ENCODE measurements at regions not wholly inside any gene's neighbourhood (a gene's known extent, or its start where the extent isn't known, plus 50 kb on each side); places are given as distances from the start of the nearest gene placed in this dataset.

DNA sequence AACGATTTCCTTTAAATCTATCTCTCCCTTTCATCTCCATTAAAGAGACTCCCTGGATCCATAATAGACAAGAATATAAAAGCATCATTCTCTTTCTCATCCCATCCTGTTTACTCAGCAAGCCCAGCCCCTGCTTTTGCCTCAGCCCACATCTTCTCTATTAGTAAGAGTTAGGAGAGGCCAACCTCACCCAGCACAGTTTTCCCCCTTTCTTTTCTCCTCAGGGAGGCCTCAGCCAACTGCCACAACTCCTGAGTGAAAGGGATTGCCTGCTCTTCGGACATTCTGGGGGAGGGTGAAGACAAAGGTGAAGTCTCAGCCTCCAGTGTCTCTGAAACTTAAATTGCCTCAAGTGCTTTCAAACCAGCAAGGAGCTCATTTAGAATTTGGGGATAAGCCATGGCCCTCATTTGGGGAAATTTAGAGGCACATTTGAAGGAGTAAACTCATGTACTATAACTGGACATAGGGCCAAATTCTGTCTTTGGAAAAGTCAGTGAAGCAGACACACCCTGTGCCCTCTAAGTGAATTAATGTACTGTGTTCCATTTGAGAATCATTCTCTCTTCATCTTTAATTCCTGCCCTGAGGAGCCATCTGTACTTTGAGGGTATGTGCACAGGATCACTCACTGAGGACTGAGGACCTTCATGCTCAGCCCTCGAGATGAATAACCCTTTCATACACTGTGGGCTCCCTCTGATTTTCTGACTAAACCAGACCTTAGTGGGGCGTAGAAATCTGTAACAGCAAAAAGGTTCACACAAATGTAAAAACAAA, 82.5 kb downstream of the SOX2 start:
- no peaks in the 10 kb centered on the region for H4K20me1 ChIP-seq (ENCODE audit: insufficient read depth, low read length)
- no peak overlapping the region for H3K4me3 Mint-ChIP-seq (ENCODE audit: unreplicated experiment)

DNA sequence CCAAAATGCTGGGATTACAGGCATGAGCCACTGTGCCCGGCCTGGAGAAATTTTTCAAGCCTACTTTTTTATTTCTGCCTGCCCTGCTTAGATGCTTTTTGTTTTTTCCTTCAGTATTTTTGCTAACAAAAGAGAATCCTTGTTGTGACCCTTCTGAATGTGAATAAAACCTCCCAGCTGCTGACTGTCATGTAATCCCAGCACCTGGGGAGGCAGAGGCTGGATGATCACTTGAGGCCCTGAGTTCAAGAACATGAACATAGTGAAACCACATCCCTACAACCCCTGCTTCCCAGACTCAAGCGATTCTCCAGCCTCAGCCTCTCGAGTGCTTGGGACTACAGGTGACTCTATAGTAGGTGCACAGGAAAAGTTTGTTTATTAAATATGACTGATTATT, 84.9 kb downstream of the SOX2 start:
- Histone ChIP-seq H3K27ac (ENCODE audit: low read depth, low read length) (no peak overlapping the region), H3K79me2 (ENCODE audit: insufficient read depth, low read length) (no peaks in the 10 kb centered on the region), H3K9me3 (ENCODE audit: insufficient read depth, low read depth, low read length) (no peaks in the 10 kb centered on the region), H3K36me3 (ENCODE audit: insufficient read depth, low read length) (no peaks in the 10 kb centered on the region), H3K4me3 (ENCODE audit: insufficient read depth, low read depth, low read length) (no peak overlapping the region), H3K27me3 (ENCODE audit: insufficient read depth, low read length) (no peaks in the 10 kb centered on the region), H2AFZ (ENCODE audit: low read depth, low read length) (no peak overlapping the region), H3K4me1 (ENCODE audit: insufficient read depth, low read length) (no peaks in the 10 kb centered on the region), H3K9ac (ENCODE audit: low read length) (no peak overlapping the region), H3K4me2 (ENCODE audit: low read length) (no peak overlapping the region), H4K20me1 (ENCODE audit: insufficient read depth, low read length) (no peaks in the 10 kb centered on the region)
- H3K4me3 Mint-ChIP-seq (ENCODE audit: unreplicated experiment), result no peak overlapping the region
- no peaks in the 10 kb centered on the region for H3K9me3 Mint-ChIP-seq (ENCODE audit: unreplicated experiment)
- H3K27me3 Mint-ChIP-seq (ENCODE audit: low read depth, unreplicated experiment), result no peaks in the 10 kb centered on the region
- H3K27ac Mint-ChIP-seq (ENCODE audit: unreplicated experiment), result no peak overlapping the region
- H3K4me1 Mint-ChIP-seq (ENCODE audit: low read depth, unreplicated experiment), result peaks cover under 1% of the 10 kb centered on the region
- no peak for DNase-seq (ENCODE audit: low read depth)
- TF ChIP-seq, protein P1, sequence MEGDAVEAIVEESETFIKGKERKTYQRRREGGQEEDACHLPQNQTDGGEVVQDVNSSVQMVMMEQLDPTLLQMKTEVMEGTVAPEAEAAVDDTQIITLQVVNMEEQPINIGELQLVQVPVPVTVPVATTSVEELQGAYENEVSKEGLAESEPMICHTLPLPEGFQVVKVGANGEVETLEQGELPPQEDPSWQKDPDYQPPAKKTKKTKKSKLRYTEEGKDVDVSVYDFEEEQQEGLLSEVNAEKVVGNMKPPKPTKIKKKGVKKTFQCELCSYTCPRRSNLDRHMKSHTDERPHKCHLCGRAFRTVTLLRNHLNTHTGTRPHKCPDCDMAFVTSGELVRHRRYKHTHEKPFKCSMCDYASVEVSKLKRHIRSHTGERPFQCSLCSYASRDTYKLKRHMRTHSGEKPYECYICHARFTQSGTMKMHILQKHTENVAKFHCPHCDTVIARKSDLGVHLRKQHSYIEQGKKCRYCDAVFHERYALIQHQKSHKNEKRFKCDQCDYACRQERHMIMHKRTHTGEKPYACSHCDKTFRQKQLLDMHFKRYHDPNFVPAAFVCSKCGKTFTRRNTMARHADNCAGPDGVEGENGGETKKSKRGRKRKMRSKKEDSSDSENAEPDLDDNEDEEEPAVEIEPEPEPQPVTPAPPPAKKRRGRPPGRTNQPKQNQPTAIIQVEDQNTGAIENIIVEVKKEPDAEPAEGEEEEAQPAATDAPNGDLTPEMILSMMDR (IDR thresholded peaks at IDR 0.05; ENCODE audit: insufficient read depth, low read depth, low read length), result no peak
- no peak for TF ChIP-seq EZH2 (IDR thresholded peaks at IDR 0.05; ENCODE audit: insufficient read depth, low read length)
- FAIRE-seq, result no peak
- no peaks in the 10 kb centered on the region for H3K36me3 Mint-ChIP-seq (ENCODE audit: low read depth, unreplicated experiment)

More for the DNA sequence above, 82.5 kb downstream of the SOX2 start:
- Histone ChIP-seq H3K4me2 (ENCODE audit: low read length) (no peak overlapping the region), H3K79me2 (ENCODE audit: insufficient read depth, low read length) (no peaks in the 10 kb centered on the region), H2AFZ (ENCODE audit: low read depth, low read length) (no peak overlapping the region), H3K9ac (ENCODE audit: low read length) (no peak overlapping the region), H3K27ac (ENCODE audit: low read depth, low read length) (no peak overlapping the region), H3K4me1 (ENCODE audit: insufficient read depth, low read length) (no peaks in the 10 kb centered on the region), H3K4me3 (ENCODE audit: insufficient read depth, low read depth, low read length) (no peak overlapping the region), H3K27me3 (ENCODE audit: insufficient read depth, low read length) (no peaks in the 10 kb centered on the region), H3K36me3 (ENCODE audit: insufficient read depth, low read length) (no peaks in the 10 kb centered on the region), H3K9me3 (ENCODE audit: insufficient read depth, low read depth, low read length) (no peaks in the 10 kb centered on the region)
- Mint-ChIP-seq H3K27ac (ENCODE audit: unreplicated experiment) (no peak overlapping the region), H3K9me3 (ENCODE audit: unreplicated experiment) (no peaks in the 10 kb centered on the region), H3K4me1 (ENCODE audit: low read depth, unreplicated experiment) (peaks cover 5% of the 10 kb centered on the region), H3K27me3 (ENCODE audit: low read depth, unreplicated experiment) (no peaks in the 10 kb centered on the region), H3K36me3 (ENCODE audit: low read depth, unreplicated experiment) (no peaks in the 10 kb centered on the region)
- TF ChIP-seq, protein P1 (IDR thresholded peaks at IDR 0.05; ENCODE audit: insufficient read depth, low read depth, low read length), result no peak
- no peak for TF ChIP-seq EZH2 (IDR thresholded peaks at IDR 0.05; ENCODE audit: insufficient read depth, low read length)
- FAIRE-seq, result no peak
- DNase-seq (ENCODE audit: low read depth), result no peak

DNA sequence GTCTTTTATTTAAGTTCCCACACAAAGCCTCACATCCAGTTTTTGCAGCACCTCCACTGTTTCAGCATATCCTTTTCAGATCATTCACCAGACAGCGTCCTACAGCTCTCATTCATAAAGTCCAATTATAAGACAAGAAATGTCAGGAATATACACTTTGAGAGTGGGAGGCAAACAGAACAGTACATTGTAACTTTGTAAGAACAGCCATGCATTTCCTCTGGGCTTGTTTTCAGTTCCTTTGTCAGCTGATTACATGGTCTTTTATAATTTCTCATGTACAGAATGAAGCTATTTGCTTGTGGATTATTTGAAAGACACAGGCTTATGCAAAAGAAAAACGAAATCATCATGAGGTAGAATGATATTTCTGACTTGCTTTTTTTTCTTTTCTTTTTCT, 85.7 kb downstream of the SOX2 start:
- no peak overlapping the region for H3K4me3 ChIP-seq (ENCODE audit: insufficient read depth, low read depth, low read length)
- no peak overlapping the region for H3K4me2 ChIP-seq (ENCODE audit: low read length)
- no peaks in the 10 kb centered on the region for H3K27me3 ChIP-seq (ENCODE audit: insufficient read depth, low read length)
- H3K4me1 Mint-ChIP-seq (ENCODE audit: low read depth, unreplicated experiment), result no peaks in the 10 kb centered on the region
- no peak overlapping the region for H3K9ac ChIP-seq (ENCODE audit: low read length)
- DNase-seq (ENCODE audit: low read depth), result no peak
- no peaks in the 10 kb centered on the region for H3K79me2 ChIP-seq (ENCODE audit: insufficient read depth, low read length)
- no peaks in the 10 kb centered on the region for H3K9me3 Mint-ChIP-seq (ENCODE audit: unreplicated experiment)
- H3K36me3 Mint-ChIP-seq (ENCODE audit: low read depth, unreplicated experiment), result no peaks in the 10 kb centered on the region
- no peaks in the 10 kb centered on the region for H3K9me3 ChIP-seq (ENCODE audit: insufficient read depth, low read depth, low read length)
- no peaks in the 10 kb centered on the region for H4K20me1 ChIP-seq (ENCODE audit: insufficient read depth, low read length)
- TF ChIP-seq, protein P1 (IDR thresholded peaks at IDR 0.05; ENCODE audit: insufficient read depth, low read depth, low read length), result no peak
- TF ChIP-seq EZH2 (IDR thresholded peaks at IDR 0.05; ENCODE audit: insufficient read depth, low read length), result no peak
- H3K36me3 ChIP-seq (ENCODE audit: insufficient read depth, low read length), result no peaks in the 10 kb centered on the region
- H3K4me3 Mint-ChIP-seq (ENCODE audit: unreplicated experiment), result no peak overlapping the region
- H3K4me1 ChIP-seq (ENCODE audit: insufficient read depth, low read length), result no peaks in the 10 kb centered on the region
- H3K27me3 Mint-ChIP-seq (ENCODE audit: low read depth, unreplicated experiment), result no peaks in the 10 kb centered on the region
- no peak overlapping the region for H3K27ac Mint-ChIP-seq (ENCODE audit: unreplicated experiment)
- no peak overlapping the region for H2AFZ ChIP-seq (ENCODE audit: low read depth, low read length)
- no peak overlapping the region for H3K27ac ChIP-seq (ENCODE audit: low read depth, low read length)
- FAIRE-seq, result no peak

All from astrocyte (in vitro differentiated cells and primary cell).